Lung (tissue), 11 donors: ENCODE measurements at regions not wholly inside any gene's neighbourhood (a gene's known extent, or its start where the extent isn't known, plus 50 kb on each side); places are given as distances from the start of the nearest gene placed in this dataset.

Source experiments
- ATAC-seq: fragments of 200-7000 bp; cut with Tn5 transposase; one replicate; pipeline ENCODE4 v1.9.1; 2020; ENCODE audit warnings: moderate number of reproducible peaks; ENCODE audit not compliant: insufficient read depth, low FRiP score
- DNase-seq, 3 donors: peaks; one replicate each; pipeline ENCODE4 v3.0.0-alpha.2; 2013 to 2017
- H3K27ac ChIP-seq, 2 donors: one replicate each; pipeline ENCODE4 v1.5.1; 2013; ENCODE audit warnings: mild to moderate bottlenecking in 2 of 2, moderate library complexity in 2 of 2, control low read depth in 1 of 2, inconsistent platforms in 1 of 2, low read depth in 1 of 2, low read length in 1 of 2
- H3K27me3 ChIP-seq, 3 donors: one replicate each; pipeline ENCODE4 v1.5.1; 2013; ENCODE audit warnings: low read length in 2 of 3; ENCODE audit not compliant: control insufficient read depth in 3 of 3, insufficient read depth in 3 of 3
- H3K36me3 ChIP-seq, 4 donors: one replicate each; pipeline ENCODE4 v1.5.1; 2013; ENCODE audit warnings: low read length in 4 of 4, mild to moderate bottlenecking in 1 of 4, moderate library complexity in 1 of 4; ENCODE audit not compliant: control insufficient read depth in 4 of 4, insufficient read depth in 4 of 4
- H3K4me1 ChIP-seq, 5 donors: one replicate each; pipeline ENCODE4 v1.5.1; 2013; ENCODE audit warnings: low read length in 5 of 5, mild to moderate bottlenecking in 2 of 5, moderate library complexity in 1 of 5; ENCODE audit not compliant: control insufficient read depth in 5 of 5, insufficient read depth in 5 of 5
- H3K4me3 ChIP-seq: one replicate; pipeline ENCODE4 v1.5.1; 2013; ENCODE audit warnings: mild to moderate bottlenecking, control low read depth, moderate library complexity
- H3K9ac ChIP-seq, 2 donors: one replicate each; pipeline ENCODE4 v1.5.1; 2013; ENCODE audit warnings: low read length in 2 of 2, control low read depth in 1 of 2; ENCODE audit not compliant: insufficient read depth in 1 of 2
- H3K9me3 ChIP-seq, 4 donors: one replicate each; pipeline ENCODE4 v1.5.1; 2013; ENCODE audit warnings: low read length in 3 of 4, mild to moderate bottlenecking in 1 of 4, moderate library complexity in 1 of 4; ENCODE audit not compliant: control insufficient read depth in 4 of 4, insufficient read depth in 3 of 4
- WGBS, 2 donors: extraction: QIAGEN DNeasy Blood & Tissue Kit; methylation state at CpG; one replicate each; pipeline ENCODE4 v1.1.7; 2013; 5-methylcytosine and 5-hydroxymethylcytosine counted together
- TF ChIP-seq, protein P1 (sequence below): IDR thresholded peaks from 2 replicates; pipeline ENCODE4 v1.5.1; 2012; ENCODE audit warnings: mild to moderate bottlenecking; ENCODE audit errors: control extremely low read depth, extremely low read depth
- donor health status: control.
- donor health status: control.
- donor health status: Bipolar disorder and iron deficiency.
- donor health status: healthy.
- donor health status: DM: yes; HTN: yes; CAD: no.

DNA sequence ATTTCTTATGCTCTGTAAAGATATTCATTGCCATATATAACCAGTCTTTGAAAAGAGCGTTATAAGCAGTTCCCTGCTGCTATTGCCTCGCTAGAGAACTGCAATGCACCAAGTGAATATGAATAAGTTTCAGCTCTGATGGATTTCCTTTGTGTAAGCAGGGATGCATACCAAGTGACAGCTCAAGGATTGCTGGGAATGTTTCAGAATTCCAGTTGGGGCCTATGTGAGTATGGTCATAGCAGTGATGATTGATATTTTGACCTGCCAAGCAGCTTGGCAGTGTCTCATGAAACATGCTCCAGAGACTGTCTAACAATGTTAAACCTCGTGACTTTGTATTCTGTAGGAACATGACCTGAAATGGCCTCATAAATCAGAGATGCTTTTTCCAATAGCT, 312.6 kb downstream of the C11orf87 start:
- 68 to 76% methylated on average over 3 of the region's 3 CpGs for WGBS, 2 donors
- no peaks in the 10 kb centered on the region for H3K27me3 ChIP-seq
- DNase-seq, result no peak

DNA sequence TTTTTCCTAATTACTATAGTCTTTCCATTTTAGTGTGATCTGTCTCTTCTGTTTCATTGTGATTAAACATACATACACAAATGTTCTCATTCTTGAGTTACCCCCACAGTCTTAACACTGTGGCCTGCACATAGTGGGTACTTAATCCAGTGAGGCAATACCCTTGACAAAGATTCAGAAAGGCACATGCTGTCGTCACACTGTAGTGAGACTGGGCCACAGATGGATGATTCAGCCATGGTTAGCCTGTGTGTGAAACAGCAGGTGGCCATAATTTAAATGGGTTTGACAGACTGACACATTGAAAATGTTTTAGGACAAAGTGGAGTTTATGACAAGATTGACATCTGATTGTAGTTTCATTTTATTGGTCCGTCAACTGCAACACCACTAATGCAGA, 313.1 kb downstream of the C11orf87 start:
- Histone ChIP-seq H3K9ac (no peak overlapping the region), H3K27ac (no peak overlapping the region), H3K27me3 (no peaks in the 10 kb centered on the region), H3K9me3 (no peaks in the 10 kb centered on the region), H3K36me3 (no peaks in the 10 kb centered on the region), H3K4me1 (peaks cover 0 to 7% (median 0%) of the 10 kb centered on the region in 5 donors), H3K4me3 (no peak overlapping the region)
- ATAC-seq (no peak), DNase-seq (no peak)
- 93 to 94% methylated on average over 2 of the region's 2 CpGs for WGBS, 2 donors
- TF ChIP-seq, protein P1, sequence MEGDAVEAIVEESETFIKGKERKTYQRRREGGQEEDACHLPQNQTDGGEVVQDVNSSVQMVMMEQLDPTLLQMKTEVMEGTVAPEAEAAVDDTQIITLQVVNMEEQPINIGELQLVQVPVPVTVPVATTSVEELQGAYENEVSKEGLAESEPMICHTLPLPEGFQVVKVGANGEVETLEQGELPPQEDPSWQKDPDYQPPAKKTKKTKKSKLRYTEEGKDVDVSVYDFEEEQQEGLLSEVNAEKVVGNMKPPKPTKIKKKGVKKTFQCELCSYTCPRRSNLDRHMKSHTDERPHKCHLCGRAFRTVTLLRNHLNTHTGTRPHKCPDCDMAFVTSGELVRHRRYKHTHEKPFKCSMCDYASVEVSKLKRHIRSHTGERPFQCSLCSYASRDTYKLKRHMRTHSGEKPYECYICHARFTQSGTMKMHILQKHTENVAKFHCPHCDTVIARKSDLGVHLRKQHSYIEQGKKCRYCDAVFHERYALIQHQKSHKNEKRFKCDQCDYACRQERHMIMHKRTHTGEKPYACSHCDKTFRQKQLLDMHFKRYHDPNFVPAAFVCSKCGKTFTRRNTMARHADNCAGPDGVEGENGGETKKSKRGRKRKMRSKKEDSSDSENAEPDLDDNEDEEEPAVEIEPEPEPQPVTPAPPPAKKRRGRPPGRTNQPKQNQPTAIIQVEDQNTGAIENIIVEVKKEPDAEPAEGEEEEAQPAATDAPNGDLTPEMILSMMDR, result no peak

More for the DNA sequence above, 312.6 kb downstream of the C11orf87 start:
- Histone ChIP-seq H3K9ac (no peak overlapping the region), H3K4me1 (peaks cover 0 to 7% (median 0%) of the 10 kb centered on the region in 5 donors), H3K4me3 (no peak overlapping the region), H3K36me3 (no peaks in the 10 kb centered on the region), H3K9me3 (no peaks in the 10 kb centered on the region), H3K27ac (no peak overlapping the region)
- no peak for ATAC-seq
- TF ChIP-seq, protein P1, result no peak

DNA sequence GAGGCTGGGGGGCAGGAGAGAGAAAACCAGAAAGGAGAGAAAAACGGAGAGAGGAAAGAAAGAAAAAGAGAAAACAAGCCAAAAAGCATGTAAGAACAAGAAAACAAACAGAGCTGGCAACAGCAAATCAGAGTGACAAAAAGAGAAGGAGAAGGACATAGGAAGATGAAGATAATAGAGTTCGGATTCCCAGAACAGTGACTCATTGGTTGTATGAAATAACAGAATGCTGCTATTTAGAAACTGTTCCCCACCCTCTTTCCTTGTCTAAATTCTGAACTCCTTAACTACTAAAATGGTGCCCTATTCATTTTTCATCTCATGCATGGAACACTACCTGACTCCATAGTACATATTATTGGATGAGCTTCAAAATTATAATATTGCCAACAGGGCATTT, 317.4 kb downstream of the C11orf87 start:
- Histone ChIP-seq H3K36me3 (no peaks in the 10 kb centered on the region), H3K4me3 (no peak overlapping the region), H3K9me3 (no peaks in the 10 kb centered on the region), H3K27ac (no peak overlapping the region), H3K4me1 (peaks cover 0 to 4% (median 0%) of the 10 kb centered on the region in 5 donors), H3K27me3 (no peaks in the 10 kb centered on the region), H3K9ac (no peak overlapping the region)
- no peak for ATAC-seq
- WGBS, 2 donors, result 68 to 82% methylated on average over 2 of the region's 2 CpGs
- no peak for DNase-seq
- TF ChIP-seq, protein P1, result no peak

DNA sequence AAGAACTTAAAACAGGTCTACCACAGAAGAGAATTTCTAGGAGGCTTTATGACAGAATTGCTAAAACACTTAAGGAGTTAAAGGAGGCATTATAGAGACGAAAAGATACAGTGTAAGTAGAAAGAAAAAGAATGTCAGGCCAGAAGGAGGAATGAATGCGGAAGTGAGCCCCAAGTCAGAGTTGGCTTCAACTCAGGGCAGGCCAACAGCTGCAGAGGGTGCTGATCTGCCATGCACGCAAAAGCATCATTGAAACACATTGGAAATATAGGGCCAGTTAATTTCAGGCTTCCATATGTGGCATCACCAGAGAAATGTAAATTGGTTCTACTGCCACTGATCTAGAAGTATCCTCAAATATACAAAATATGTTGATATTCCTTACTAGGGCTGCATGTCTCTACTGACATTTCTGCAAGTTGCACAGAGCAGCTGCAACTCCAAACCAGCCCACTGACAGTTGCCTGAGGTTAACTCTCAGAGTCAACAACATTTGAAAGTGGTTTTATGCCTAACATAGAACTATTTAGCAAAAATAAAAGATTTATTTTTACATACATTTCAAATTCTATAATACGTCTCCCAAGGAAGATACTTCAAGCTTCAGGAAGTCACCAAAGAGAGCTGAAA, 324.1 kb downstream of the C11orf87 start:
- Histone ChIP-seq H3K27ac (no peak overlapping the region), H3K4me3 (no peak overlapping the region), H3K36me3 (no peaks in the 10 kb centered on the region), H3K27me3 (no peaks in the 10 kb centered on the region), H3K4me1 (no peaks in the 10 kb centered on the region), H3K9me3 (peaks cover 0 to 3% (median 0%) of the 10 kb centered on the region in 4 donors), H3K9ac (no peak overlapping the region)
- ATAC-seq (no peak), DNase-seq (no peak)
- TF ChIP-seq, protein P1, result no peak
- 86 to 91% methylated on average over 4 of the region's 4 CpGs for WGBS, 2 donors
